Right lung (tissue), 2 donors: ENCODE measurements at regions not wholly inside any gene's neighbourhood (a gene's known extent, or its start where the extent isn't known, plus 50 kb on each side); places are given as distances from the start of the nearest gene placed in this dataset.
A peak's percentile ranks its signal among the peaks of the same experiment; 100 is the strongest.
"Not testable (repeated sequence)": the region's sequence is repeated elsewhere in the genome, so short reads cannot be mapped to it uniquely, and the experiment has no call there.

Experiments used
- DNase-seq, 2 donors: peaks; one replicate each; pipeline ENCODE4 v3.0.0-alpha.2; 2013

DNA sequence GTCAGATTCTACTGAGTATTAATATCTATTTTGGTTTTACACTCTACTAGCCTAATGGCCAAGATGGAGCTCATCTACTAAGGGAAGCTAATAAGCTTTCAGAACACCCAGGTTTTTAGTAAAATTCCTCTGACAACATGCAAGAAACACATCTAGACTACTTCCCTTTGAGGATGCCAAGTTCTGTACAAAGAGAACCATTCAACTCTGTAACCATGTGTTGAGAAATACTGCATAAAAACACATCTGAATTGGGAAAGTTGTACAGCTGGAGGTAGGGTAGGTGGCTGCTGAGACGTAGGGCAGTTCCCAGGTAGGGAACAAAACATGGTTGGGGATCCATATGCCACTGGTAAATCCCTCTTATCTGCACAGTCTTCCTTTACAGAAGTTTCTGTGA lies 66.2 kb downstream of the SC5D start:
- DNase-seq = no peak

DNA sequence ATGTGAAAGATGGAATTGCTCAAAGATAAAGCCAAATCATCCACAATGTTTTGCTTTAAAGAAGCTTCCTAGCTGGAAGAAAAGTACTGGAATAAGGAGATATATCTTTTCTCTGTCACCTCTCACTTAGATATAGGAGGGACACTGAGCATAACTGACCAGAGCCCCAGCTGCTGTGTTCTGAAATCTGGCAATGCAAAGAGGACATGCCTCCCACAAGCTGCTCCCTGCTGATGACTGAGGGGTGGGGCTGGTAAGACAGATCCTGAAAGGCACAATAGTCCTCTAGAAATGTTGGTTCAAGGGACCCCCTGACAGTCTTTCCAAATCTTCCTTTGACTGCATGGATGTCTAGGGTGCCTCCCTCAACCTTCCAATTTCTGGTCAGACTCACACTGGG lies 67.0 kb downstream of the SC5D start:
- no peak for DNase-seq

DNA sequence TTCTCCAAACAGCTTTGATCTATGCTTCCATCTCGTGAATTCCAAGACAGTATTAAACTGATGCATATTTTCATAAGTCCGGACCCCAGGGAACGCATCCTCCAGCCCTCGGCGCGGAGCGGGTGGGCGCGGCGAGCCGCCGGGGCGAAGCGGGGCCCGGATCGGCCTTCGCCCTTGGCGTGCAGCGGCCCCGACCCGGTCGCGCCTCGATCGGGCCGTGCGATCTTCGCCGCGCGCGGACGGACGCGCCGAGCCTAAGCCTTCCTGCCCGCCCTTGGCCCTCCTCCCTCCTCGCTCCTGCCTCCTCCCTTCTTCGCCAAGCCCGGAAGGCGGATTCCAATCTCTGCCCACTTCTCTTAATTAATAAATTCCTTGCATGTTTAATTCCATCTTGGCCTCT lies 70.4 kb downstream of the SC5D start:
- not testable (repeated sequence) for DNase-seq

DNA sequence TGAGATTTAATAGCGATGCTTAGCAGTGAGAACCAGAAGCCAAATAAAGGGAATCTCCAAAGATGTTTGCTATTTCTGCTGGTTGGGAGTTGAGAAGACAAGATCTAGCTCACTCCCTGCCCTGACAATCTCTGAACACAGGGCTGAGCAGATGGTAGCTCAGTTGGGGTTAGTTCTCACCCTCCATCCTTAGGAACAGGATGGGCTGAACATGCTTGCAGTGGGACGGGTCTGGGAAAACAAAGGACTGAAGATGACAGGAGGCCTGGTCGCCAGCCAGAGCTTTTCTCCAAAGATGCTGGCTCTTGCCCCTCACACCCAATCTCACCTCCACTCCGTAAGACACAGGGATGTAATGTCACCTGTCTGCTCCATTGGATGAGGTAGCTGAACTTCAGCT lies 72.7 kb downstream of the SC5D start:
- no peak for DNase-seq

DNA sequence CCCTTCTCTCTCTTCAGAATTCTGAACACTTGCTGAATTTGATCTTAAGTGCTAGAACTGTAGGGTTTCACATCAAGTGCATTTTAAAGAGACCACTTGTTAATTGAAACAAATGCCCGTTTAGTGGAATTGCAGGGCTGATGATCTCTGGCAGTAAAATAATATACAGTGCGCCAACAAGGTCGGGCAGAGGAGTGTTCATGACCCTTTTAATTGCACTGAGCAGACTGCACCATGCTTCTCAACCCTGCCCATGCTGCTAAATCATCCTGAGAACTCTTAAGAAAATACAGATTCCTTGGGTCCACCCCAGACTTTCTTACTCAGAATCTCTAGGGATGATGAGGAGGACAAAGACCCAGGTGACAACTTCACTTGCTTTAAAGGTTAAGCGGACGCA lies 73.5 kb downstream of the SC5D start:
- no peak for DNase-seq

DNA sequence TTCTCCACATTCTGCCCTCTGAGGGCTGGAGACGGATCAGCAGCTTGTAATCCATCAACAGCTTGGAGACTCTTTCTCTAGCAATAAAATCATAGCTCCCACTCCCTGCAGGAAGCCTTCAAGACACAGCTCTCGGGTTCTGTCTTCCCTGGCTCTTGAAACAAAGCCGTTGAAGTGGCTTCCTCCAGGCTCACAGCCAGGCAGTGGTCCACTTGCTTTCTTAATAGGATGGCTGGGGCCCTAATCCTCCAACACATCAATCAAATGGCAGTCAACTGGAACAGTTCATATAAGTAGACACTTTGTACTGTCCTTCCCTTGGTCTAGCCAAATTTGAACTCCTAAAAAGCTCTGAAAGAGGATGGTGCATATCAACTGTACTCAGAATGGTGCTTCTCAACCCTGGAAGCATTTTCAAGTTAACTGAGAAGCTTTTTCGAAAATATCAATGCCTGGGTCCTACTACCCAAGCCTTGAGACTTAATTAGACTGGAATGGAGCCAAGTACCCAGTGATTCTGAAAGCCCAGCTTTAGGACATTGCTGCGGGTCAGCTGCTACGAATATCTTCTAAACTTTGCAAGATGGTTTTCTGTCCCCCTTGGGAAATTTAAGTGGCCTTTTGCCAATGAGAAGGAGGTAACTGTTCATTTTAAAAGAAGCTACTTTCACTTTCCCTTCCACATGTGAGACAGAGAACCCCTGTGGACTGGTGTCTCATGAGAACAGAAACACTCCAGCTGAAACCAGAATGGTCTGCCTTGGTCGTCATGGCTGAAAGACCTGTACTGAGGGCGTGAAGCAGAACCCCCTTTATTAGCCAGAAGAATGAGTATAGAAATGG lies 74.7 kb downstream of the SC5D start:
- peak; percentile 82 for DNase-seq

DNA sequence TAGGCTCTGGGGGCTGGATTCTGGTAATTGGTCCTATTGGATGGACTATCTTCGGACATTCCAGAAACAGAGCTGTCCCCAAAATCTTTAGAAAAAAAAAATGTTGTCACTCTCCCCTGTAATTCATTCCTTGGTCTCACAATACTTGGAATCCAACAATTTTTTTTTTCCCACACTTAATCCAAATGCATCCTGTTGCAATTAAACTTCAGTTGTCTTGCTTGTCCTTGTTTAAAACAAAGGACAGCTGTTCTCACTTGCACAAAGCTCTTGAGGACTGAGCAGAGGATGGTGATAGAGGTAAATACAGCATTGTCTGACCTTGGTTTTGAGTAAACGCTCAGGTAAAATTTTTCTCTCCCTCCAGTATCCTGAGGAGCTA lies 75.3 kb downstream of the SC5D start:
- DNase-seq = peak; percentile 45 to 51

DNA sequence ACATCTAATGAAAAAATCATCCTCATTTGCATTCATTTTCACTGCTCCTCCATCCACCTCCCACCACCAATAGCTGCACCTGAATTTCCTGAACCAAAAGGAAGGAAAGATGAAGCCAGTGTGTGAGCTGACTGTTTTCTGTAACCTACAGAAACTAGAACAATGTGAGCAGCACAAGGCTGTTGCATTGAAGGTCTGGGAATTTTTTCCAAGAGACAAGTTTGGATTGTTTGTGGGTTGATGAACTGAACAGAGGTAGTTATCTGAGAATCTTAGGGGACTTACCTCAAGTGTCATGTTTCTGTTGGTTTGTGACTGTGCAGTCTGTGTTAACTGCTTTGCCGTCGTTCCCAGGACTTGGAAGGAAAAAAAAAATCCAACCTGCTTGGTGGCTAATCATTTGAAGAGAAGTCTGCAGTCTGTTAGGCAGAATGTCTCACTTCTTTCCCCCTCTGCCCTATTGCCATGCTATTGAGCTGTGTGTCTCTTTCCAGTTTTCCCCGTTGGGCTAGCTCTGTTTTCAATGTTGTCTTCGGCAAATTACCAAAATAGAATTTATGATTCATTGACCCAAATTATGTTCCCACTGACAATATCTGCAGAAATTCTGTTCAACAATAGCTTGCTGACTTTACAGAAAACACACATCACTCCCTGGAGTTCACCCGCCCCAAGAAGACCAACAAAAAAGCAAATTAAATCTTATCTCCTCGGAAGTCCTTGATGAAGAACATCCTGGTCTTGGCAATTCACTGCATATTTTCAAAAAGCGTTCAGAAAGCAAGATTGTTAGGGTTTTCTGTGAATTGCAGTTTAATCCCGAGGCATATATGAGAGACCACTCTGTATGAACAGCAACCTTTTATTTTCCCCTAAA lies 76.0 kb downstream of the SC5D start:
- DNase-seq = peak in 1 of 2 donors; percentile 27

DNA sequence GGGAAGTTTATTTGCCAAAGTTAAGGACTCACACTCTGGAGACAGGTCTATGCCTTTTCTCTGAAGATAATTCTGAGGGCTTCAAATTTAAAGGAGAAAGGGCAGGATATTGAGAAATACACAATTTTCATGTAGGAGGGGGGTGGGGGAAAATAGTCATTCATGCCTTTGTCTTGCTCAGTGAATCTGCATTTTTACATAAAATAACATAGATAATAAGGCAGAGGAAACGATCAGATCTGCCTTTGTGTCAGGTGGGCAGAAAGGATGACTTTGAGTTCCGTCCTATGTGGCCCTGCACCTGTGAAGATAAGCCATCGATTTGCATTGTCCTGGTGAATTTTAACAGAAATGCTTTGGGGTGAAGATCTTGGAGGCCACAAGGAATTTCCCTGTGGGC lies 76.8 kb downstream of the SC5D start:
- DNase-seq = no peak

DNA sequence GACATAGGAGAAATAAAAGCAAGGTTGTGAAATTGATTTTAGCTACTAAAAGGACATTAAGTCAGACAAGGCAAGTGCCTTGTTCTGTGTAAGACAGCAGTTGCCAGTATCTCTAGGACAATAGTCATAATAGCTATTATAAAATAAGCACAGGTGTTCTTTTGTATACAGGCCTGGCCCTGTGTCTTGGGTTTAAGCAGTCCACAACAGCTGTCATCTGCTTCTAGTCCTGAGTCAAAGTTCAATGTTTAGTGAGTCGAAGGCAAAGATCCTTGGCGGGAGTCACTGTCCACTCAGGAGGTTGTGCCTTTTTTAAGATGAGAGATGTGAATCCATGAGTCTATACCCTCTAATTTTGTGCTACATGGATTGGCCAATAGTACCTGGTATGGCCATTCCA lies 79.5 kb downstream of the SC5D start:
- no peak for DNase-seq

DNA sequence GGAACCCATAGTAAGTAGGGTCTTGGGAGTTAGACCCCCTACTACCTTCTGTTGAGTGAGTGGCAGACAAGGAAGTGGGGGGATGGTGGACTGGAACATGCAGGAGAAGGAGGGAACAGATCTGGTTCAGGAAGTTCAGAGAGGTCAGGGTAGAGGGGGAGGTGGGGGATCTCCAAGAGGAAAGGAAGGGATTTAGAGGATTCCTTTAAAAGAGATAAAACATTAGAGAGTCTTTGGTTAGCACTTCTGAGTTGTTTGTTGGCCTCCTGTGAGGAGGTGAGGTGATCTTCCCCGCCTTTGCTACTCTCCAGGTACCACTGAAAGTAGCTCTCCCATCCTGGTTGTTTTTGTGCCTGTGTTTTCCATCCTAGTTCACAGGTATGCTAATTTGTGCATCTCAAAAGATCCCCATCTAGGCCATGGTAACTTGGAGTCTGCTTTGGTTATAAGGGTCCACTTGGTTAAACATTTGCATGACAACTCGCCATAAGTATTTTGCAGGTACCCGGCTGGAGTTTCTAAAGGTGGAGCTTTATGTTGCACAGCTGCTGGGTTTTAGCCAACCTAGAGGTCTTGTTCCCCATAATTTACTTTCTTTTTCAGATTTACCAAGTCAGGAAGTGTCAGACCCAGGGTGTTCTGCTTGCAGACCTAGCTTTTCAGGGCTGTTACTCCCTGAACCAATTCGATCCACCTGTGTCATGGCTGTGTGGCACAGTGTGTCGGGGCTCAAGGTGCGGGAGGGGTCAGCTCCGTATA lies 79.3 kb upstream of the SORL1 start:
- DNase-seq = no peak

DNA sequence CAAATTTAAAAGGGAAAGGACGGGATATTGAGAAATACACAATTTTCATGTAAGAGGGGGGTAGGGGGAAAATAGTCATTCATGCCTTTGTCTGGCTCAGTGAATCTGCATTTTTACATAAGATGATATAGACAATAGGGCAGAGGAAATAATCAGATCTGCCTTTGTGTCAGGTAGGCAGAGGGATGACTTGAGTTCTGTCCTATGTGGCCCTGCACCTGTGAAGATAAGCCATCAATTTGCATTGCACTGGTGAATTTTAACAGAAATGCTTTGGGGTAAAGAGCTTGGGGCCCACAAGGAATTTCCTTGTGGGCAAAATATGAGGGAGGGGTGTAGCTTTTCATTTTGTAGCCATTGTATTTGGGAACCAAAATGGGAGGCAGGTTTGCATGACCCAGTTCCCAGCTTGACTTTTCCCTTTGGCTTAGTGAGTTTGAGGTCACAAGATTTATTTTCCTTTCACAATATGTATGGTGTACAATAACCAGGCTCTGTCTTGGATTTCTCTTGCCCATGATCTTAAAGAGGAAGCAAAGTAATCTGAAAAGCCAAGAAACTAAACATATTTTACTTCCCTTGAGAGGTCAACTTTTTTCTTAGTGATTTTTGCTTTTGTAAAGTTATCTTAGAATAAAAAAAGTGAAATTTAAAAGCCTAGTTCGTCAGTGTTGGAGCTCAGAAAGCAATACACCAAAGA lies 77.7 kb upstream of the SORL1 start:
- DNase-seq = no peak

DNA sequence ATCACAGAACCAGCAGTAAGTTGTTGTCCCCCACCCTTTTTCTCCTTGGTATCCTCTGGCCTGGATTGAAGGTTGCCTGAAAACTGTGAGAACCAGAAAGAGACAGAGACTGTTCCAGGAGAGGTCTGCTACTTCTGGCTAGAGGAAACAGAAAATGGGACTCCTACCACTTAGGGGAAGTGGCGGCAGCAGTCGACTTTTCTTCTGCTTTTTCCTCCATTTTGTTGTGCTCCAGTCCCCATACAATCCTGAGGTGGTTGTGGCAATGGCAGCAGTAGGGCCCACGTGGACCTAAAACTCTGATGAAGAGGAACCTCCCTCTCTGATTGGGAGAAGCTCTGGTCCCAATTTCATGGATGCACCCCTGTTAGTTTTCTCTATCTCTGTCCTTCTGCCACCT lies 76.0 kb upstream of the SORL1 start:
- no peak for DNase-seq

DNA sequence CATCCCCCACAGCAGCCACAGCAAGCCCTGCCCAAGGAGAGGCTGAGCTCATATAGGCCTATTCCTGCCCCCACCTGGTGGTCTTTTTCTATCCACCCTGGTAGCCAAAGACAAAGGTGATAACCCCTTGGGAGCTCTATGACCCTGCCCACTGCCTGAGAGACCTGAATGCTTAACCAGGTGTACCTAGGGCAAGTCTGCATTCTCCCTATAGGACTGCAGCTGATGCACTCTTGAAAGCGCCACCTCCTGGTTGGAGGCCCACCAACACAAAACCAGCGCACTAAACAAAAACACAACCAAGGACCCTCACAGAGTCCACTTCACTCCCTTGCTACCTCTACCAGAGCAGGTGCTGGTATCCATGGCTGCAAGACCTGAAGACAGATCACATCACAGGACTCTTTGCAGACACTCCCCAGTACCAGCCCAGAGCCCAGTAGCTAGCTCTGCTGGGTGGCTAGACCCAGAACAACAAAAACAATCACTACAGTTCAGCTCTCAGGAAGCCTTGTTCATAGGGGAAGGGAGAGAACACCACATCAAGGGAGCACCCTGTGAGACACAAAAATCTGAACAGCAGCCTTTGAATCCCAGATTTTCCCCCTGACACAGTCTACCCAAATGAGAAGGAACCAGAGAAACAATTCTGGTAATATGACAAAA lies 72.8 kb upstream of the SORL1 start:
- DNase-seq = not testable (repeated sequence)

DNA sequence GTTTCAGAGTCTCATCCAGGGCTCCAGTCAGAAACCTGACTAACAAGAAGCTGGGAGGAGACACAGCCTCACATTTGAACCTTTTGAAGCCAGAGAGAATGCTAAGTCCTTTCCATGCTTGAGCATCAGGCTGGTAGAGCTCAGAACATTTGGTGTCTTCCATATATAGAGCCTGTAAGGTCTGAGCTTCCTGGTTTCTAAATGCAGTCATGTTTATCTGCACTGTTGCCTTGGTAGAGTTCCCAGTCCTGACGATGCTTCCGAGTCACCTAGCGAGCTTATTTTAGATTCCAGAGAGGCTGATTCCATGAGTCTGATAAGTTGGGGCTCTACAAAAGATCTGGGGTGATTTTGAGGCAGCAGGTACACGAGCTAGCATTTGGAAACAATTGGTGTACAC lies 68.4 kb upstream of the SORL1 start:
- DNase-seq = no peak

DNA sequence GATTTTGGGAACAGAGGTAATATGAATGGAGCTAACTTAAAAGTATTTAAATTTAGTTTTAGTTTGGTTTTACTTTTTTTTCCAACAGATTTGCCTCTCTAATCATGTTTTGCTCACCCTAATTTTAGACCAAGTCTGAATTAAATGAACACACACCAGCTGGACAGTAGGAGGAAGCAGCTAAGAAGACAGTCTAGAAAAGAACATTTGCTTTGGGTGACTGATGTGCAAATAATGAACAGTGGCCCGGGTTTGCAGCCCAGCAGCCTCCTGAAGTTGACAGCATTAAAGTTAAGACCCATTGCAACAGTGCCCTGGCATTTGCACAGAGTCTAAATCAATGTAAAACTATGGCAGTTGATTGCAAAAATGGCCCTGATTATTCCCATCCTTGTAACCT lies 66.4 kb upstream of the SORL1 start:
- no peak for DNase-seq
